ENCODE measurements at regions not wholly inside any gene's neighbourhood (a gene's known extent, or its start where the extent isn't known, plus 50 kb on each side); places are given as distances from the start of the nearest gene placed in this dataset.

- ATAC-seq = no peak
- TF ChIP-seq CREB5 (CRISPR knock-in tag; IDR thresholded peaks at IDR 0.05; ENCODE audit: low read depth) = no peak
- no peak for TF ChIP-seq ZNF8 (CRISPR knock-in tag; IDR thresholded peaks at IDR 0.05)
- no peak for TF ChIP-seq CSDC2 (CRISPR knock-in tag; IDR thresholded peaks at IDR 0.05)
- no peak for TF ChIP-seq CSRNP3 (CRISPR knock-in tag; IDR thresholded peaks at IDR 0.05)
- no peak for TF ChIP-seq OSR1 (CRISPR knock-in tag; IDR thresholded peaks at IDR 0.05)
- no peak for TF ChIP-seq ZFP3 (CRISPR knock-in tag; IDR thresholded peaks at IDR 0.05)
- TF ChIP-seq TOX (CRISPR knock-in tag; IDR thresholded peaks at IDR 0.05; ENCODE audit: borderline replicate concordance) = no peak
- no peak for TF ChIP-seq TSHZ2 (CRISPR knock-in tag; IDR thresholded peaks at IDR 0.05)
- TF ChIP-seq BACH2 (CRISPR knock-in tag; IDR thresholded peaks at IDR 0.05; ENCODE audit: borderline replicate concordance) = no peak
- TF ChIP-seq GLIS3 (CRISPR knock-in tag; IDR thresholded peaks at IDR 0.05) = no peak
- TF ChIP-seq RARB (CRISPR knock-in tag; IDR thresholded peaks at IDR 0.05) = no peak
- no peak for TF ChIP-seq SNAI2 (CRISPR knock-in tag; IDR thresholded peaks at IDR 0.05)
- no peak for TF ChIP-seq ZC3H10 (CRISPR knock-in tag; IDR thresholded peaks at IDR 0.05)
- TF ChIP-seq ESRRG (CRISPR knock-in tag; IDR thresholded peaks at IDR 0.05) = no peak
- TF ChIP-seq ZNF565 (CRISPR knock-in tag; conservative IDR thresholded peaks at IDR 0.05; ENCODE audit: low read depth) = no peak
- no peak for TF ChIP-seq ZNF70 (CRISPR knock-in tag; IDR thresholded peaks at IDR 0.05)
- TF ChIP-seq PATZ1 (CRISPR knock-in tag; IDR thresholded peaks at IDR 0.05; ENCODE audit: borderline replicate concordance) = no peak
- no peak for TF ChIP-seq TCF4 (CRISPR knock-in tag; IDR thresholded peaks at IDR 0.05; ENCODE audit: borderline replicate concordance)
- TF ChIP-seq POU6F1 (CRISPR knock-in tag; IDR thresholded peaks at IDR 0.05; ENCODE audit: borderline replicate concordance, low read depth) = no peak
These were observed 121.7 kb upstream of the RRP15 start for GRCh38 chr1:218163371-218163770.

- peak; percentile 84 for ATAC-seq
- TF ChIP-seq TCF4 (CRISPR knock-in tag; IDR thresholded peaks at IDR 0.05; ENCODE audit: borderline replicate concordance) (no peak), POU6F1 (CRISPR knock-in tag; IDR thresholded peaks at IDR 0.05; ENCODE audit: borderline replicate concordance, low read depth) (no peak), ZNF565 (CRISPR knock-in tag; conservative IDR thresholded peaks at IDR 0.05; ENCODE audit: low read depth) (no peak), SNAI2 (CRISPR knock-in tag; IDR thresholded peaks at IDR 0.05) (no peak), ZNF8 (CRISPR knock-in tag; IDR thresholded peaks at IDR 0.05) (no peak), ISL1 (CRISPR knock-in tag; IDR thresholded peaks at IDR 0.05) (no peak), ZFP3 (CRISPR knock-in tag; IDR thresholded peaks at IDR 0.05) (no peak), TSHZ2 (CRISPR knock-in tag; IDR thresholded peaks at IDR 0.05) (no peak), ESRRG (CRISPR knock-in tag; IDR thresholded peaks at IDR 0.05) (no peak), ZFP30 (CRISPR knock-in tag; IDR thresholded peaks at IDR 0.05) (no peak), CREB5 (CRISPR knock-in tag; IDR thresholded peaks at IDR 0.05; ENCODE audit: low read depth) (no peak), TOX (CRISPR knock-in tag; IDR thresholded peaks at IDR 0.05; ENCODE audit: borderline replicate concordance) (no peak), ZC3H10 (CRISPR knock-in tag; IDR thresholded peaks at IDR 0.05) (no peak)
These were observed 120.8 kb upstream of the RRP15 start for GRCh38 chr1:218164111-218164929.

All from SK-N-SH treated with all-trans-retinoic acid at 6 μM for 48 hours (cell line).